ENCODE measurements at regions not wholly inside any gene's neighbourhood (a gene's known extent, or its start where the extent isn't known, plus 50 kb on each side); places are given as distances from the start of the nearest gene placed in this dataset.

- no peak for DNase-seq
Measured at GRCh38 chr9:110099236-110100095, 108.5 kb downstream of the C9orf152 start.

- no peak for DNase-seq
Measured at GRCh38 chr9:110101531-110102161, 106.3 kb downstream of the C9orf152 start.

GRCh38 chr9:110103257-110103656 is 104.7 kb downstream of the C9orf152 start:
- DNase-seq = no peak

GRCh38 chr9:110104261-110104809 is 103.6 kb downstream of the C9orf152 start:
- no peak for DNase-seq

GRCh38 chr9:110105107-110105506 is 102.9 kb downstream of the C9orf152 start:
- DNase-seq = no peak

- DNase-seq = no peak
Measured at GRCh38 chr9:110106661-110107060, 101.3 kb downstream of the C9orf152 start.

GRCh38 chr9:110109333-110110092 is 98.4 kb downstream of the C9orf152 start:
- no peak for DNase-seq

GRCh38 chr9:110110154-110110553 is 97.8 kb downstream of the C9orf152 start:
- no peak for DNase-seq

GRCh38 chr9:110111868-110112267 is 96.1 kb downstream of the C9orf152 start:
- no peak for DNase-seq

- no peak for DNase-seq
Measured at GRCh38 chr9:110112792-110113191, 95.2 kb downstream of the C9orf152 start.

GRCh38 chr9:110114086-110114858 is 93.7 kb downstream of the C9orf152 start:
- DNase-seq = no peak

GRCh38 chr9:110114859-110115201 is 93.1 kb downstream of the C9orf152 start:
- DNase-seq = no peak

- no peak for DNase-seq
Measured at GRCh38 chr9:110115341-110115820, 92.6 kb downstream of the C9orf152 start.

GRCh38 chr9:110115826-110116542 is 92.0 kb downstream of the C9orf152 start:
- DNase-seq = no peak

- DNase-seq = no peak
Measured at GRCh38 chr9:110116543-110116885, 91.4 kb downstream of the C9orf152 start.

- DNase-seq = no peak
Measured at GRCh38 chr9:110121170-110121569, 86.8 kb downstream of the C9orf152 start.

- no peak for DNase-seq
Measured at GRCh38 chr9:110123341-110124095, 84.4 kb downstream of the C9orf152 start.

- no peak for DNase-seq
Measured at GRCh38 chr9:110124439-110124838, 83.5 kb downstream of the C9orf152 start.

- no peak for DNase-seq
Measured at GRCh38 chr9:110125207-110125751, 82.7 kb downstream of the C9orf152 start.

GRCh38 chr9:110125763-110126351 is 82.1 kb downstream of the C9orf152 start:
- no peak for DNase-seq
